BE2C (cell line): ENCODE measurements at regions not wholly inside any gene's neighbourhood (a gene's known extent, or its start where the extent isn't known, plus 50 kb on each side); places are given as distances from the start of the nearest gene placed in this dataset.

Source experiments
- DNase-seq: peaks from one replicate; pipeline ENCODE4 v3.0.0-alpha.2; 2020
- H3K27me3 ChIP-seq: fragments of 250-450 bp; sonication (Bioruptor Pico); 2 replicates; pipeline ENCODE4 v1.5.1; 2020; ENCODE audit warnings: mild to moderate bottlenecking
- H3K36me3 ChIP-seq: fragments of 250-450 bp; sonication (Bioruptor Pico); 2 replicates; pipeline ENCODE4 v1.5.1; 2020; ENCODE audit warnings: mild to moderate bottlenecking
- H3K4me1 ChIP-seq: fragments of 250-450 bp; sonication (Bioruptor Pico); 2 replicates; pipeline ENCODE4 v1.5.1; 2020
- H3K4me3 ChIP-seq: 2 replicates; pipeline ENCODE4 v1.5.1; 2011; ENCODE audit warnings: low read depth, low read length
- H3K9me3 ChIP-seq: fragments of 250-450 bp; sonication (Bioruptor Pico); 2 replicates; pipeline ENCODE4 v1.5.1; 2020
- CTCF ChIP-seq: IDR thresholded peaks from 2 replicates; pipeline ENCODE4 v1.5.1; 2012; ENCODE audit warnings: mild to moderate bottlenecking, low read depth, low read length

DNA sequence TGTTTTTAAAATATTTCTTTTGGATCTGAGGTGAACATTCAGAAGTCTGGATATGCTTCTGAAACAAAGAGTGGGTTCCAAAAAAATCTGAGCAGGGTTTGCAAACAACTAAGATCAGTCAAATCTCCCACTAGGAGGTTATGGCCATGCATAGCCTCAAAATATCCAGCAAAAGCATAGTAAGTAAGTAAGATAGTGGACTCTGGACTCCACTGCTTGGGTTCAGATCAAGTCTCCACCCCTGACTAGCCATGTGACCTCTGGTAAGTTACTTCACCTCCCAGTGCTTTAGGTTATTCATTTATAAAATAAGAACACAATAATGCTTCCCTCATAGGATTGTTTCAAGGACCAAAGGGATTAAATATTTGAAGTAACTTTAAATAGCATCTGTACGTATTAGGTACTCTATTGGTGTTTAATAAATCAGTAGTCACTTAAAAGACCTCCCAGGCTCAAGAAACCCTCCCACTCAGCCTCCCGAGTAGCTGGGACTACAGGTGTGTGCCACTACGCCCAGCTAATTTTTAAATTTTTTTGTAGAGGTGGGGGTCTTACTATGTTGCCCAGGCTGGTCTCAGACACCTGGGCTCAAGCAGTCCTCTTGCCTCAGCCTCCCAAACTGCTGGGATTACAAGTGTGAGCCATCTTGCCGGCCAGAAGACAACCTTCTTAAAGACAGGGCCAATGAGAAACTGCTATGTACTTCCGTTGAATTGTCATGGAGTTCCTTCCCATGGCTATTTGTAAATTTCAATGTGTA, 95.7 kb upstream of the SOX5 start:
- Histone ChIP-seq H3K9me3 (no peaks in the 10 kb centered on the region), H3K4me3 (no peak overlapping the region), H3K4me1 (no peaks in the 10 kb centered on the region), H3K27me3 (no peaks in the 10 kb centered on the region), H3K36me3 (no peaks in the 10 kb centered on the region)
- no peak for TF ChIP-seq CTCF
- no peak for DNase-seq

DNA sequence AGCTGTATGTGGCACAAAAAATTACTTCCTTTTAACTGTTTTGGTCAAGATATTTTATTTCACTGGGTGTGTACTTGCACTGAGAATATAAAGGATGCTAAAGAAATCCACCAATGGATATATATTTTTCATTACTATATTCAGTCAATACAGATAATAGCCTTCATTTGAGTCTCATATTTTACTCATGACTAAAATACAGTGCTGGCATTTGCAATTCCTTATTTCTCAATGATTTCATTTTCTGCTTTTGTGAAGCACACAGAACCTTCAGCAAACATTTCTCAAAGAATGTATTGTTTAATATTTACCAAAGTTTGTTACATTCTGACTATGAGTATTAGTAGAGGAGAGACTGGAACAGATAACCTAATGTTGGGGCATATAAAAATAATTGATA, 93.2 kb upstream of the SOX5 start:
- Histone ChIP-seq H3K27me3 (no peaks in the 10 kb centered on the region), H3K4me3 (no peak overlapping the region), H3K36me3 (no peaks in the 10 kb centered on the region), H3K9me3 (no peaks in the 10 kb centered on the region), H3K4me1 (no peaks in the 10 kb centered on the region)
- no peak for DNase-seq
- TF ChIP-seq CTCF: no peak

DNA sequence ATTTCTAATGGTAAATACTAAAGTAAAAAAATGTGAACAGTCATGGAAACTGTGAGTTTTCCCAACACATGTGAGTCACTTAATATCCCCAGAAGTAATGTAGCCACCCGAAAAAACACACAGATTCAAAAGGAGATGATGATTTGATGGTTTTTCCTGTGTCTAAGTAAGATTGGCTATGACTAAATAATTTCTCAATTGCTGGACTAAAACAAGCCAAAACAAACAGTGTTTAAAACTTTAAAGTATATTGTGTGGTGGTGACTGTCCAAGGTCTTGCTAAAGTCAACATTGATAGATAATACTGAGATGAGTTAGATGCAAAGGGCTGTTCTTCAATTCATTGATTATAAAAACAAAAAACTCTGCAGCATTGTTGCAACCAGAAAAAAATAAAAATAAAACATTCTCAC, 89.6 kb upstream of the SOX5 start:
- H3K27me3 ChIP-seq: no peaks in the 10 kb centered on the region
- DNase-seq: no peak
- H3K9me3 ChIP-seq: no peaks in the 10 kb centered on the region
- TF ChIP-seq CTCF: no peak
- H3K4me1 ChIP-seq: peaks cover 4% of the 10 kb centered on the region; the same call in 1 of the 2 replicates
- no peak overlapping the region for H3K4me3 ChIP-seq
- H3K36me3 ChIP-seq: no peaks in the 10 kb centered on the region

DNA sequence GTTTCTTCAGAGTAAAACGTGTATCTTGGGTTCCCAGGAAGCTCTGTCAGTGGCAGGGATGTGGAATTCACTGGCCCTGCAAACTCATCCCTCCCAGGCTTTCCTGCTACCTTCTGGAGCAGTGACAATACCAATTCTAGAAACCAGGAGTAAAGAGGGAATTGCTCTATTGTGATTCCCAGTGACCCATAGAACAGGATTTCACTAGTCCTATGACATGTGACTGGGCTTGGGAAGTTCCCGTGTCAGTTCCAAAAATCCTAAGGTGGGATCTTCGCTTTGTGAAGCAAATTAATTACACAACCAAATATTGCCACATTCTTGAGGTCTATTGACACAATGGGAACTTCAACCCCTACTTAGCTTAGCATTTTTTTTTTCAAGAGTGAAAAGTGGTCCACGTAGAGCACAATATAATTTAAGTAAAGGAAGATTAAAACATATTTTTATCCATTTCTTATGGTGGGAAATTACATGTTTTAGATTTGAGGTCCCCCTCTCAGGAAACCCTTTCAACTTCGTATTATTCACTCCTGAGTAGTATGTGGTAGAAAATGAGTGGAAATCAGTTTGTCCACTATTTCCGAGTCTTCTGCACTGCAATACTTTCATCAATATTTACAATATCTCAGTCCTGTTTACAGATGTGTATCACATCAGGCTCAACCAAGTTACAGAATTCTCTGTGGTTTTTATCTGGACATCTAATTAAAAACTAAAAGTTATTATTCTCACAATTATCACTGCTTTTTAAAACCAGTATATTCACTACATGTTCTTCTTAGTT, 88.9 kb upstream of the SOX5 start:
- Histone ChIP-seq H3K36me3 (no peaks in the 10 kb centered on the region), H3K4me1 (peaks cover 4% of the 10 kb centered on the region; the same call in 1 of the 2 replicates), H3K4me3 (no peak overlapping the region), H3K9me3 (no peaks in the 10 kb centered on the region), H3K27me3 (no peaks in the 10 kb centered on the region)
- DNase-seq: no peak
- no peak for TF ChIP-seq CTCF

DNA sequence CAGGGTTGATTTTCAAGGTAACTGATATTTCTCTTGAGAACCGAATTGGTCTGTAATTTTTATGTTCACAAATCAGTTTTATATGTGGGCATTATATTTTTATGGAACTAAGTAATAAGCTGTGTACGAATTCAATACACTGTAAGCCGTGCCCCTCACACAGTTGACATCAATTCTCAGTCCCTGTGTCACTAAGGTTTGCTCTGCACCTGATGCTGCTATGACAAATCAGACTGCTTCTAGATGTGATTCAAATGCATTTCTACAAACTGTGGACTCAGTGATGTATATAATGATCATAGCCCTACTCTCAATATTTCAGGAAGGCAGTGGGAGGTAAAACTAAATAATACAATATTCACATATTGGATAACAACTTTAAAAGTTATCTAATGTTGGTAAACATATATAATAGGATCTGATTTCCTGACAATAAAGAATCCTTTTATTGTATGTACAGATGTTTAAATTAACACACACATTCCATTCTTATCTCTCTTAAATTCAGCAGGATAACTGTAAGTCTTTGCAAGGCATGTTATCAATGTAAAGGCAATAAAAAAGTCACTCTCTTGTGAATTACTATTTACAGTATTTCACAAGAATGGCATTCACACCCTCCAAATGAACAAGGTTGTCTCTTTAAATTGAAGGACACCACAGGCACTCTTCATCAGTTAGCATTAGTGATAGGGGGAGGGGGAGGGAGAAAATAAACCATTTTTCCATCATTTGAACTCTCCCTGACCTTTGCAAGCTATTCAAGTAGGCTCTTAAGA, 87.2 kb upstream of the SOX5 start:
- Histone ChIP-seq H3K4me1 (peaks cover 4% of the 10 kb centered on the region; the same call in 1 of the 2 replicates), H3K36me3 (no peaks in the 10 kb centered on the region), H3K4me3 (no peak overlapping the region), H3K9me3 (no peaks in the 10 kb centered on the region), H3K27me3 (no peaks in the 10 kb centered on the region)
- DNase-seq: no peak
- no peak for TF ChIP-seq CTCF
